GM18502 (cell line): ENCODE measurements at regions not wholly inside any gene's neighbourhood (a gene's known extent, or its start where the extent isn't known, plus 50 kb on each side); places are given as distances from the start of the nearest gene placed in this dataset.
"Not testable (repeated sequence)": the region's sequence is repeated elsewhere in the genome, so short reads cannot be mapped to it uniquely, and the experiment has no call there.

Experiments
- ATAC-seq: cut with Tn5 transposase; IDR thresholded peaks from one replicate; pipeline ENCODE4 v1.9.1; 2021; ENCODE audit warnings: mild to moderate bottlenecking; ENCODE audit not compliant: unreplicated experiment, poor library complexity

DNA sequence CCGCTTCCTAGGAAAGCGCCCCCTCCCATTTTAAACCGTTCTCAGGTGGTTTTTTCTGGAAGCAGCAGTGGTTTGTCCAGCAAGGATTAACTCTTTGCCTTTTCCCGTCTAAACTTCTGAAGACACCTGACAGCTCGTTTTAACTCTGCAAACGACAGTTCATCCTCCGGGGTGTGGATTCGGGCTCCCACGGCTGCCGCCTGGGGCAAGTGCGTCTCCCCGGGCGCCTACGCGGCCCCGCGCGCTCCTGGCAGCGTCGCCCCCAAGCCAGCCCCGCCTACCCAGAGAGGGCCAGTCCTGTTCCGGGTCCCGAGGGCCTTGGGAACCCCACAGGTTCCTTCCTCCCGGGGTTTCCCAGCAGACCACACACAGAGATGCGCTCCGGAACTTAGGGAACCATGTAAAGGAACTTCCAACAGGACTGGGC lies 54.4 kb downstream of the PRR18 start:
- no peak for ATAC-seq

DNA sequence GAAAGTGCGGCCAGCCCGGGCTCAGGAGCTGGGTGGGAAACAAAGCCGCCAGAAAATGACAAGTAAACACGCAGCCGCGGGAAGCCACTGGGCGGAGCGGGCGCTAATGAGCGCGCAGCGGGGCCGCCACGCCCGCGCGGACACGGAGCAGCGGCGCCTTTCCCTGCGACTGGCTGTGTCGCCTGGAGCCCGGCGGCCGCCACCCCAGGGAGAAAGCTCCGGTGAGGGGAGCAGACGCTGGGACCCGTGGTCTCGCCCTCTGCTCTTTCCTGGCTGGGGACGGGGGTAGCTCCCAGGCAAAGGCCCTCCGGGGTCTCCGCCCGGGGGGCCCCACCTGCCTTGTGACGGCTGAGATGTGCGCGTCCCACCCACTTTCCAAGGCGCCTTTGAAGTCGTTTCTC lies 54.9 kb downstream of the PRR18 start:
- ATAC-seq: peak; percentile 72

DNA sequence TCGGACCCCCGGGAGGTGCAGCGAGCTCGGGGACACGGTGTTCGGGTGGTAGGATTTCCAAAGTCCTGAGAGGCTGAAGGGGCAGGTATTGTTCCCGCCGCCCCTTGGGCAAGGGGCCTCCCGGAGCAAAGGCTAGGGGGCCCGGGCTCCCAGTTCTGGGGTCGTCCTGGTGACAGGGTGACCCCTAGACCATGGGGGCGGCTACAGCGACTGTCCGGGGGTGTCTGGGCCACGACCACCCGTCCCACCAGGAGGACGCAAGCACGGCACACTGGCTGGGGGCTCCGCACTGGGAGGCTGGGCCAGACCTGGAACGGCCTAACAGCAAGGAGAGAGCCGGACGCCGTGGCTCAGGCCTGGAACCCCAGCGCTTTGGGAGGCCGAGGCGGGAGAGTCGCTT lies 55.6 kb downstream of the PRR18 start:
- no peak for ATAC-seq

DNA sequence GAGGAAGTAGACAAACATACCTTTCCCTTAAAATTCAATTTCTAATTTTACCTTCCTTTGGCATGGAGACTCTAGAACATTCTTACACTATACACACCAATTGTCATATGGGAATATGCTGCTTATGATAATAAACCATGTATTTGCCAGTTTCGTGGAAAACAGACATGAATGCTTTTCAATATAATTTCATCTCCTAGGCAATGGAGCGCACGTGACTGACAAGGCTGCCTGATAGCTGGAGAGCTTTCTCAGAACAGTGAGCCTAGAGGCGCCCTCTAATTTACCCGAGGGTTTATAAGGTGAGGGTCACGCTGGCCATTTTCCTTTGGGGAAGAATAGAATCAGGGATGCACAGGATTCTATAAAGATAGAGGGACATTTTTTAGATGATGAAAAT lies 56.5 kb downstream of the PRR18 start:
- no peak for ATAC-seq

- no peak for ATAC-seq
These were observed 57.0 kb downstream of the PRR18 start for GRCh38 chr6:166251211-166251610.

- ATAC-seq: not testable (repeated sequence)
These were observed 59.0 kb downstream of the PRR18 start for GRCh38 chr6:166249061-166249785.

GRCh38 chr6:166245148-166245547 lies 63.0 kb downstream of the PRR18 start:
- ATAC-seq: peak; percentile 1

DNA sequence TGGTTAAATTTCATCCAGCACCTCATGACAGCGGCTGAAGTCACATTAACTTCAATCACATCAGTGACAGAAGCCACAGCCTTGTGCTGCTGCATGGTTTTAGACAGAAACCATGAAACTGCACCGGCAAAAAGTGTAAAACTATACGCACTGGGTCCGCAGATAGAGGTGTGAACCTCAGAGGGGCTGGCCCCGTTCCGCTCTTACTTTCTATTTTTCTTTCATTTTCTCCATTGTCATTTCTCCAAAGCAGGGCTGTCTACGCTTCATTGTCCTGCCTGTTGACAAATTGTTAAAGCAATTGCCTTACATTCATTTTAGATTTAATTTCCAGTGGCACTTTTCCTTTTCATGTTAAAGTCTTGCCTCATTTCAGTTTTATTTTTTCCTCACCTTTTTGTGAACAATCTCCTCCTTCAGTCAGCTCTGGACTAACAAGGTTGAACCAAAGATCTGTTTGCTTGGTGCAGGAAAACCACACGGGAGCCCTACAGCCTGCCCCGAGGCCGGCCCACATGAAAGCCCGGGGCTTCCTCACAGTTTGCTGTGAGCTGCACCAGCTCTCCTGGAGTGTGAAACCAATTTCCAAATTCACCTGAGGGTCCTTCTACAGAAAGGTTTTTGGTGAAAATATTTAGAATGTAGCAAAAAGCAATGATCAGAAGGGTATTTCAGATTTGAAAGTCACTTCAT lies 63.7 kb downstream of the PRR18 start:
- ATAC-seq: peak; percentile 89

GRCh38 chr6:166242888-166243287 lies 65.3 kb downstream of the PRR18 start:
- ATAC-seq: no peak

- ATAC-seq: no peak
These were observed 66.2 kb downstream of the PRR18 start for GRCh38 chr6:166241974-166242373.

DNA sequence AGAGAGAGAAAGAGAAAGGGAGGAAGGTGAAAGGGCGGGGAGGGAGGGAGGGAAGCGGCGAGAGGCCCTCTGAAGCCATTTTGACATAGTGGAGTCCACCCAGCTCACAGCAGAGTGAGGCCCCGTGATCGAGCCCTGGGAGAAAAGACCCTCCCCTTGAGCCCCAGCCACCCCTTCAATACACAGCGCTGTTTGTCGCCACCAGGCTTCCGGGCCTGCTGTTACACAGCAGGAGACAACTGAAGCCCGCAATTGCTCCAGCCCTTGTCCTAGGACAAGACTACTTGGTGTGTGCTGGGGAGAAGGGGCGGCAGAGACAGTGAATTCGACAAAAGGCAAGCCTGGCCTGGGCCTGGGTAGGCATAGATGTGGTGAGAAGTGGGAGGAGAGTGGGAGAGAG lies 67.3 kb downstream of the PRR18 start:
- ATAC-seq: no peak

- ATAC-seq: no peak
These were observed 70.0 kb upstream of the TBXT start for GRCh38 chr6:166237617-166238016.

- ATAC-seq: no peak
These were observed 68.9 kb upstream of the TBXT start for GRCh38 chr6:166236596-166236995.

DNA sequence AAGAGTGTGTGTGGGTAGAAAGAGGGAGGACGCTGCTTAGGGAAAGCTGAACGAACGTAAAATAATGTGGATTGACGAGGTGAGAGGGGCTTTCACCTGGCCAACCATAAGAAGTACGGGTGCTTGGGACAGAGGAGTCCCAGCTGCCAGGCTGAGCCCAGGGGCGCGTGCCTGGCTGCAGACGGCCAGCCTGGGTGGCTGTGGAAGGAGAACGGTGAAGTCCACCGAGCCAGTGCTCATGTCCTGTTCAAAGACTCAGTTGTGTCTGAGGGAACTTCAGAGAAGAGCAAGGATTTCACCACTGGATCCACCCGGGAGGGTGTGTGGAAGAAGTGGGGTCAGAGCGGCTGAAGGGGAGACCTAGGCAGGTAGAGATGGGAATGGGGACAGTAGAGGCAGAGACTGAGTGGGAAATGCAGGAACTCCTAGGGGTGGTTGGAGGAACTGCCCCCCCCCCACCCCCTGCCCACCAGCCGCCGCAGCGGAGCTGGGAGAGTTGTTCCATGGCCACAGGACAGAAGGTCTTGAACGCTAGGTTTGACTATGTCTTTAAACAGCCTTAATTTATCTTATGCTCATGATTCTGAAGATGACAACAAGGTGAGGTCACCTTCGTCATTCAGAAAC lies 68.1 kb upstream of the TBXT start:
- ATAC-seq: no peak

DNA sequence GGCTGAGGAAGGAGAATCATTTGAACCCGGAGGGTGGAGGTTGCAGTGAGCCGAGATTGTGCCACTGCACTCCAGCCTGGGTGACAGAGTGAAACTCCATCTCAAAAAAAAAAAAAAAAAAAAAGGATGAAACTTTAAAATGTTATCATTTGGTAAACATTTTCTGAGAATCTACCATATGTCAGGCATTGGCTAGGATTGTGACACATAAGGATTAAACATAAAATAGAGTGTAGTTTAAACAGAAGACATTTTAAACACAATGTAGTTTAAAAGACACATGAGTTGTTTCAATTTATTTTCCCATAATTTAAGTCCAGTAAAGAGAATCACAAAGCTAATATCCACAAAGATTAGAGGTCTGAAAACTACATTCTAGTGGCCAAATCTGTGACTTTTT lies 63.5 kb upstream of the TBXT start:
- not testable (repeated sequence) for ATAC-seq

DNA sequence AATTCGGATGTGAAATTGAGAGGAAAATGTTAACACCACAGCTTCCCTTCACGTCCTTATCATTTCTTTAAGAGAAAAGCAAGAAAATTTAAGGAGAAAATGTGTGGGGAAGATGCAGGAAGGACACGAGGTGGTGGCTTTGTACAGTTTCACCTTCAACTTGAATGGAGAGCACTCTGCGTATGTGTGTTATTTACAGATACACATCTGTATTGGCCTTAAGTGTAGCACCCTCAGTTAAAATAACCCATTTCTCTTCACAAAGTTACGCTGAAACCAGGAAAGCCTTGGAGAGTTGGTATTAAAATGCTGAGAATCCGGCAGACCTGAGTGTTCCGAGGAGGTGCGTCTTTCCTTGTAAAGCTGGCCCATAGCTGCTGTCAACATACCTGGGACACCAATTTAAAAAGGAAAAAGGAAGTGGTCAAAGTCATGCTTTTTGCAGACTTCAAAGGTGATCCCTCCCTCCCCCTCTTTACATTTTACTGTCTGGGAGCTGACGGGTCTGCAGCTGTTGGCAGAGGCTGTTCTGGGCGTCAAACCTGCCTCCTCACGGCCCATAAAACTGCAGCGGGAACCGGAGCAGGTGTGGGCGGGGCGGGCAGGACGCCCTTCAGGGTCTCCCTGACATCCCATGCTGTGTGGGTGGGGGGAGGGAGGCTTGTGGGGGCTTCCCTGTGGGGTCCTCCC lies 61.3 kb upstream of the TBXT start:
- peak; percentile 71 for ATAC-seq

DNA sequence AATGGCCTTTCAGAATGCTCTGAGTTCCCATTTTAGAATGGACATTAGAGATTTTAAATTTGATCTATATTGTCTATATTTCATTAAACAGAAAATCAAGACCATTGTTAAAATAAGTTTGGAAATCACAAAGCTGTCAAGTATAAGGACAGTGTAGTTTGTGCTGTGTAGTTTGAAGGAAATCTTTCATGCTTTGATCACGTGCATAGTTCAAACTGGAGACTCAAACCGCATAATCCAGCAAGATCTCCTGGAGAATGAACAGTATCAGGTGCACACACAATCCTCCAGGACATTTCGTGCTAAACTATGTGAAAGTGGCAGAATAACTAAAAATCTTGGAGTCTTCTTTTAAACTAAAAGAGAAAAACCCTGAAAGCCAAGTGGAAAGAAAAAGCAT lies 60.8 kb upstream of the TBXT start:
- ATAC-seq: no peak

GRCh38 chr6:166223079-166223478 lies 55.4 kb upstream of the TBXT start:
- ATAC-seq: no peak

- no peak for ATAC-seq
These were observed 55.0 kb upstream of the TBXT start for GRCh38 chr6:166222631-166223030.

- no peak for ATAC-seq
These were observed 54.0 kb upstream of the TBXT start for GRCh38 chr6:166221636-166222035.

DNA sequence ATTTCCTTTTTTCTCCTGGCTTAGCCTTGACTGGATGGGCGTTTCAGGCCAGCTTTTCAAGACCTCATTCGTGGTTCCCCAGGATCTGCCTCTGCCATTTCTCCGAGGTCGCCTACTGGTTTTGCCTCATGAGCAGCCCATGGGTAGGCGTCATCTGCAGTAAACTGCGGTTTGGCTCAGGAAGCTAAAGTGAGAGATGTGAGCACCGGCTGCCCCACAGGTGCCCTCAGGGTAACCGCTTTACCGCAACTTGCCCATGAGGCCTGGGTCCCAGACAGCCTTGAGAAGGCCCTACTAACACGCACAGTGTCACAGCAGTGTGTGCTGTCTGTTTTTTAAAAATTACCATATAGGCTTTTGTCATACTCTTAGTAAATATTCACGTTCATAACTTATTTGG lies 53.4 kb upstream of the TBXT start:
- no peak for ATAC-seq
